GM19023 (cell line): ENCODE measurements at regions not wholly inside any gene's neighbourhood (a gene's known extent, or its start where the extent isn't known, plus 50 kb on each side); places are given as distances from the start of the nearest gene placed in this dataset.

Experiments used
- ATAC-seq: cut with Tn5 transposase; IDR thresholded peaks from one replicate; pipeline ENCODE4 v1.9.1; 2021; ENCODE audit warnings: mild to moderate bottlenecking, moderate library complexity; ENCODE audit not compliant: unreplicated experiment

DNA sequence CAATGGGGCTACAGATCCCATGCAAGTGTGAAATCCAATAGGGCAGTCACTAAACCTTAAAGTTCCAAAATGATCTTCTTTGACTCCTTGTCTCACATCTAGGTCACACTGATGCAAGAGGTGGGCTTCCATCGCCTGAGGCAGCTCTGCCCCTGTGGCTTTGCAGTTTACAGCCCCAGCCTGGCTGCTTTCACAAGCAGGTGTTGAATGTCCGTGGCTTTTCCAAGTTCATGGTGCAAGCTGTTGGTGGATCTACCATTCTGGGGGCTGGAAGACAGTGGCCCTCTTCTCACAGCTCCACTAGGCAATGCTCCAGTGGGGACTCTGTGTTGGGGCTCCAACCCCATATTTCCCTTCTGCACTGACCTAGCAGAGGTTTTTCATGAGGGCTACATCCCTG lies 68.5 kb upstream of the PRR20G start:
- ATAC-seq: no peak

DNA sequence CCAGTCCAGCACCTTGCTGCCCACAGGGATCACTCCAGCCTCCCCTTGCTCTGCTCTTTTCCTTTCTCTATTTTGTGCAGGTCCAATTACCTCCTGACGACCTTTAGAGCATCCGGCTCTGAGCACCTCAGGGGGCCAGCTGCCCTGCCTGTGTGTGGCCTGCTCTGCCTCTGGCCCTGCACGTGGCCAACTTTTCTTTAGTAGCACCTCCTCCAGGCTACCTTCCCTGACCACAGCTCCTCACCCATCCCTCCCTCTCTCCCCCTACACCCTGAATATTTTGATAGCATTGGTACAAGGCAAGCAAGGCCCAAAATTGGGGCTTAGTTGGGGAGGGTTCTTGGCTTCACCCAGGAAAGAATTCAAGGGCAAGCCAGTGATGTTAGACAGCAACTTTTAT lies 66.9 kb upstream of the PRR20G start:
- ATAC-seq: no peak

DNA sequence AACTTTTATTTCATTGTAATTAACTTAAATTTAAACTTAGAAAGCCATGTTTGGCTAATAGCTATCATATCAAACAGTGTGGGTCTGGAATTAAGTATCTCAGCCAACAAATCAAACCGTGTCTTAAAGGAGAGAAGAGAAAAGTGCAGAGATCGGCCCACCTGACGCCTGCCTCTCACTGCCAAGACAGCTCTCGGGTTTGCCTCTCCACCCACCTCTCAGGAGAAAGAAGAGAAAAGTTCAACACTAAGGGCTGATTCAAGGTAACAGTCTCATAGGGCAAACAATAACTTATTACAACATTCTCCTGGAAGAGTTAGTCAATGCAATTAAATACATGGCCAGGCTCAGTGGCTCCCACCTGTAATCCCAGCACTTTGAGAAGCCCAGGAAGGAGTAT lies 64.8 kb upstream of the PRR20G start:
- ATAC-seq: no peak

DNA sequence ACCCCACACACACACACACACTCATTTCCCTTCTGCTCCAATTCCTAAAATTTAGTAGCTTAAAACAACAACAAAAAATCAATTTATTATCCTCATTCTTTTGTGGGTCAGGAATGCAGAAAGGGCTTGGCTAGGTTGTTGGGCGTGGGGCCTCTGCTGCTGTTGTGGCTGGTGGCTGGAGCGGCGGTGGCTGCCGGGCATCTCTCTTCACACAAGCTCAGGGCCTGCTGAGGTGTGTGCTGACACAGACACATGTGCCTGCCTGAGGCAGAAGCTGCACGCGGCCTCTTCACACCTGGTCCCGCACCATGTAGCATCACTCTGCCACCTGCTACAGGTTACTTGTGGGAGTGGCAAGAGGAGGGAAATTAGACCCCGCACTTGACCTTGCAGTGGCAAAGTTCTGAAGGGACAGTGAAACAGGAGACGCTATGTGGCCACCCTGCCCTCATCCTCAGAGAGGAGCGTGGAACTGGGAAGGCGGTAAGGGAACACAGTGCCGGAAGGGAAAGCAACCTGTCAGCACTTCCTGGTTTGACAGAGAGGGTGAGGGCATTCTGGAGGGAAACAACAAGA lies 64.0 kb upstream of the PRR20G start:
- ATAC-seq: no peak

DNA sequence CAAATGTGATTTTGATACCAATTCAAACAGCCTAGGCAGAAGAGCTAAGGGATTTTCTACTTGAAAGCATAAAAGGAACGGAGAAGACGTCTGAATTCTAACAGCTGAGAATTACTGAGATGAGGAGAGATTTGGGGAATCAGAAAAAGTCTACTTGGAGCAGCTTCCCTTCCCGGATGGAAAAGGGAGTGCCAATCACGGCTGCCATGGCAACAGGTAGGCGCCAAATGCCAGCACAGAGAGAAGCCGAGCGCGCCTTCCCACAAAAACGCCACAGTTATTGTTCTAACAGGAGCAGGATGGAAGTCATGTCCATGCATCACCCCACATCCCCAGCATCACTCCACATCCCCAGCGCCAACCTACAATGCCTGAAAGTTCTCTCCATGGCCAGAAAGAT lies 63.5 kb upstream of the PRR20G start:
- ATAC-seq: no peak

DNA sequence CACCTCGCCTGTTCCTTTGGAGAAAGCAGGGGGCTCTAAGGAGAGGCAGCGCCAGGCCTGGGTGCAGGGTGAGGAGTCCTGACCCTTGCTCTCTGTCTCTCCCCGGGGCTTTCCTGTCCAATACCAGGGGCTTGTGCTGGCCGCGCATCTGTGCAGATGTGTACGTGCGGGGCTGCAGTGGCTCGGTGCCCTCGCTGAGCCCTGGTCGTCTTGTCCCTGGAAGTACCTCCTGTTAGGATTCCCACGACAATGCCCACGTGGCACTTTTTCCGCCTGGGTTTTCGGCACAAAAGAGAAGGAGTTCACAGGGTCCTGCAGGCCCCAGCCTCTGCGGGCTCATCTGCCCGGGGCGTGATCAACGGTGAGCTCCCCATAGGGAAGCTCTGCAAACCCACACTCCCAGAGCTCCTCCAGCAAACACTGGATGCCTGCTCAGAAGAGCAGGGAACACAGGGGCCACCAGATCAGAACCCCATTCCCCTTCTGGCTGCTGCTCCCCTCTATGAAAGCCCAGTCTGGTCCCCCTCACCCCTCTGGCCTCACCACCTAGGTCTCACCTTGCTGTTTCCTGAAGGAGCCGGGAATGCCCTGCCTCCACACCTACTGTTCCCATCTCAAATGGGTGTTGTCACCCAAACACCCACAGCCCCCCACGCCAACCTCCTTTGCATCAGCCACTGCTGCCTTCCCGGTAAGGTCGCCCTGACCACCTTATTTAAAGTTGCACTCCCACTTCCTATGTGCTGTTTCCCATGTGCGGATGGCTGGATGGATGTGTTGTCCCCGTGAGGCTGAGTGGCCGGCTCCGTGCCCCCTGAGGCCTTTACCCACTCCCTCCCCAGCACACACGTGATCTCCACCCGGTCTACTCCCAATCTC lies 62.6 kb upstream of the PRR20G start:
- no peak for ATAC-seq

DNA sequence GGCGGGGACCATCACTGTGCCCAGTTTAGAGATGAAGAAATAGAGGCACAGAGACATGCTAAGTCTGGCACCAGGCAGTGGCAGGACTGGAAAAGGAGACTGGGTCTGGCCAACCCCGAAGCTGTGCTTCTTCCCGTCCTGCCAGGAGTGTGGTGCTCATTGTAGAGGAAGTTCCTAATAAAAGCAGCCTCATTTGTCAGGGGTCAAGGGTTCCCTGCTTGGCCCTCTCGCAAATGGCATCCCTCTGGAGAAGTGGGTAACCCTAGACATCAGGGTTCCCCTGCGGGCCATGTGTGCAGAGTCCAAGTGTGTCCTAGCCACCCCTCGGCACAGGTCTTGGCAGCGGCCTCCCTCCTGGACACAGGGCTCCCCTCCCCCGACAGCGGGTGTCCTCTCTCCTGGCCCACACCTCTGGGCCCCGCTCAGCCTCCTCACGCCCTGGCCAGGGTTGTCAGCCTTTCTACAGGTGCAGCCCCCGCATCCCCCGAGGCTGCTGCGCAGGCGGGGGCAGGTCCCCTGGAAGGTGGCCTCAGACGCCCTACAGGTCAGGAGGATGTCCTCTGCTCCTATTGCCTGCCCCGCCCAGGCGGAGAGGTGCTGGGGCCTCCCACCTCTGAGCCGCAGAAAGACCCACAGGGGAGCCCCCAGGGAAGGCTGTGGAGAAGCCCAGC lies 61.8 kb upstream of the PRR20G start:
- no peak for ATAC-seq

DNA sequence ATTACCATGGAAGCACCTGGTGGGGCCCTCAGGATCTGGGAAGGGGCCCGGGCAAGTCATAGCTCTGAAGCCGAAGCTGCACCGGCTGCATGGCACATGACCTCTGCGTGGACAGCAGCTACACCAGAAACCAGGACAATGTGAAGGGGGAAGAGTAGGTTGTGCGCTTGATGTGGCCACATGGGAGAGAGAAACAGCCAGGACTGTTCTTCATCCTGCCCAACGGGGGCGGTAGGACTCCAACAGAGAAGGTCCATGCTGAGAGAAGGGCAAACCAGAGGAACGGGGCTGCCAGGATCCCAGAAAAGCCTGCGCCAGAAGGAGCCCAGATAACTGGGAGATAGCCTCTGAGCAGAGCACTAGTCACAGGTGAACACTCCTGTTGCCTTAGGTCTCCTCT lies 54.9 kb upstream of the PRR20G start:
- ATAC-seq: no peak

DNA sequence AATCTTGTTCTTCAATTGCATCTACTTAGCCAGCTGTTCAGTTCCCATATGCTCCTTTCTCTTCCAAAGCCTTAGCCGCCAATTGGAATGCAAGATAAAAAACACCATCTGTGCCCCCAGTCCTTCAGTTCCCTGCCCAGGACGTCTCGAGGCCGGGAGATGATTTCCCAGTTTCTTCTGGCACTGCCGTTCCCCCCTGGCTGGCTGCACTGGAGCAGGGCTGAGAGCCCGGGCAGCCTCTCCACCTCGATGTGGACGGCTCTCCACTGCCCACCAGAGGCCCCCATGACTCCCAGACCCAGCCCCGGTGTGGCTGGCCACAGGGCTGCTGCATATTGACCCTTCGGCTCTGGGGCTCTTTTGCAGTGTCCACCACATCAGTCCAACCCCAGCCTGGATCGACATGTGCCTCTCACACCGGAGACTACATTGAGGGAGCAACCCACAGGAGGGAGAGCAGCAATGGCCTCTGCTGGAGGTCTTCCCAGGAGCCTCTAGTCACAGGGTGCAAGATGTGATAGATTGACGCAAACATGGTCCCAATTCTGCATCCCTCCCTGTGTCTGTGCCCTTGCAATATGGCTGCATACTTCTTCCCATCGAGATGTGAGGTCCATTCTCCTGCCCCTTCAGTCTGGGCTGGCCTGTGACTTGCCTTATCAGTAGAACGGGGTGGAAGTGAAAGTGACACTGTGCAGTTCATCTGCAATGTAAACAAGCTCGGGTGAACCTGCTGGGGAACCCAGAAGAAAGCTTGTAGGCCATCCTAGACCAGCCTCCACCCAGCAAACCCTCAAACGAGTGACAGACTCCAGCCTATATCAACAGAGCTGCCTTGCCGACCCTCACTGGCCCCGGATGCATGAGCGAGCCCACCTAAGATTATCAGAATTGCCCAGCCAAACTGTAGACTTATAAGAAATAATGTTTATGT lies 52.3 kb upstream of the PRR20G start:
- no peak for ATAC-seq

DNA sequence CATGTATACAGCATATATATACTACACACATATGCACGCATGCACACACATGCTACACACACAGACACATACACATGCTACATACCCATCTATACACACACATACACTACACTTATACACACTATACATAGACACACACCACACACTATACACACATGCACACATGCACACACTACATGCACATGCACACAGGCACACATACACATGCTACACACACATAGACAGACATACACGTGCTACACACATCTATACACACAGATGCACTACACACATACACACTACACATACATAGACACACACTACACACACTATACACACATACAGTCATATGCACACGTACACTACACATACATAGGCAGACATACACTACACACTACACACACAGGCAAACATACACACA lies 51.2 kb upstream of the PRR20G start:
- ATAC-seq: no peak

DNA sequence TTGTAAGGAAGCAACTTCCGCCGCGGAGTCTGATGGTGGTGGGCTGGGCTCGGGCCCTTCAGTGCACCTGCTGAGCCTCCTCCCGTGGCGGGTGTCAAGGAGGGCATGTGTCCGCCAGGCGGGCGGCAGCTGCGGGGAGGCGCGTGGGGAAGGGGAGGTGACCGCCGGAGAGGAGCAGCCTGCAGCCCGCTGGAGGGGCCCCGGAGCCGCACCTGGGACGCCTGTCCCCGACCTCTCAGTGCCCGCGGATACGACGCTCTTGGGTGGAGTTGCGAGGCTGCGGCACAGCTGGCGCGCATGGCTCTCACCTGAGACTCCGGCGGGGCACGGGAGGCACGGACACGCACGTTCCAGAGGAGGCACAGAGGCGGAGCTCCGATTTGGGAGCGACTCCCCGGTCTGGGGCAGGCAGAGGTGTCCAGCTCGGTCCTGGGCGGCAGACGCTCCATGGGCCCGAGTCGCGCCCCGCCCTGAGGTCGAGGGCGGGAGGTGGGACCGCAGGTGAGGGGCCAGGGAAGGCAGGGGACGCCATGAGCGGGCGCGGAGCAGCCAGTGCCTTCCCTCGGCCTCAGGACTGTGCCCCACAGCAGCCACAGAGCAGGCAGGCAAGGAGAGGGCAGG lies 50.2 kb upstream of the PRR20G start:
- no peak for ATAC-seq
